Activated naive CD8-positive, alpha-beta T cell treated with anti-CD3 and anti-CD28 coated beads for 36 hours (primary cell): ENCODE measurements at regions not wholly inside any gene's neighbourhood (a gene's known extent, or its start where the extent isn't known, plus 50 kb on each side); places are given as distances from the start of the nearest gene placed in this dataset.
A peak's percentile ranks its signal among the peaks of the same experiment; 100 is the strongest.
"Not testable (repeated sequence)": the region's sequence is repeated elsewhere in the genome, so short reads cannot be mapped to it uniquely, and the experiment has no call there.

Experiments used
- DNase-seq: peaks from one replicate; pipeline ENCODE4 v3.0.0; 2021
- H3K27ac Mint-ChIP-seq: one replicate; pipeline ENCODE4 v1.8.0; 2022; ENCODE audit warnings: mild to moderate bottlenecking, moderate library complexity, mixed read lengths
- H3K27me3 Mint-ChIP-seq: one replicate; pipeline ENCODE4 v1.8.0; 2022; ENCODE audit warnings: mild to moderate bottlenecking, mixed read lengths
- H3K36me3 Mint-ChIP-seq: one replicate; pipeline ENCODE4 v1.8.0; 2021; ENCODE audit warnings: mild to moderate bottlenecking, mixed read lengths
- H3K4me1 Mint-ChIP-seq: one replicate; pipeline ENCODE4 v1.8.0; 2021; ENCODE audit warnings: mixed read lengths
- H3K4me3 Mint-ChIP-seq: one replicate; pipeline ENCODE4 v1.8.0; 2022; ENCODE audit warnings: mild to moderate bottlenecking, moderate library complexity, mixed read lengths
- H3K9me3 Mint-ChIP-seq: one replicate; pipeline ENCODE4 v1.8.0; 2022; ENCODE audit warnings: mixed read lengths

- not testable (repeated sequence) for H3K27ac Mint-ChIP-seq, DNase-seq, H3K27me3 Mint-ChIP-seq, H3K36me3 Mint-ChIP-seq, H3K9me3 Mint-ChIP-seq, H3K4me3 Mint-ChIP-seq, H3K4me1 Mint-ChIP-seq
Observed at GRCh38 chr12:9543341-9543740, 64.4 kb downstream of the KLRB1 start.

- not testable (repeated sequence) for H3K36me3 Mint-ChIP-seq, H3K4me3 Mint-ChIP-seq, H3K27ac Mint-ChIP-seq, H3K27me3 Mint-ChIP-seq, H3K4me1 Mint-ChIP-seq, H3K9me3 Mint-ChIP-seq, DNase-seq
Observed at GRCh38 chr12:9542827-9543226, 64.9 kb downstream of the KLRB1 start.

DNA sequence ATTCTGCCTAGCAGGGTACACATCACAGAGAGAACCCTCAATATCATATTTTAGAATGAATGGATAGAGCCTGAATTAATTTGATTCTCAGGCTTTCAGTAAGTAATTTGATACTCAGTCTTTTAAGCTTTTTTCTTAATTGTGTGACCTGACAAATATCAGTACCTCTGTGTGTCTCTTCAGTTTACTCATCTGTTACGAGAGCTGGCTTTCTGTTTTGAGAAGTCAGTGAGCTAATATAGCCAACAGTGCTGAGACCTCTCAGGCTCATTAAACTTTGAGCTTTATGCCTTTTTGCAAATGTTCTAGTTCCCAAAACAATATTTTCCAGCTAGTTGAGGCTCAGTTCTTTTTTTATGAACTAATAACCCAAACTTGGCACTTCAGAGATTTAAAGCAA, 91.8 kb downstream of the KLRB1 start:
- H3K9me3 Mint-ChIP-seq, H3K4me3 Mint-ChIP-seq, H3K36me3 Mint-ChIP-seq, DNase-seq, H3K27me3 Mint-ChIP-seq, H3K4me1 Mint-ChIP-seq, H3K27ac Mint-ChIP-seq: not testable (repeated sequence)

DNA sequence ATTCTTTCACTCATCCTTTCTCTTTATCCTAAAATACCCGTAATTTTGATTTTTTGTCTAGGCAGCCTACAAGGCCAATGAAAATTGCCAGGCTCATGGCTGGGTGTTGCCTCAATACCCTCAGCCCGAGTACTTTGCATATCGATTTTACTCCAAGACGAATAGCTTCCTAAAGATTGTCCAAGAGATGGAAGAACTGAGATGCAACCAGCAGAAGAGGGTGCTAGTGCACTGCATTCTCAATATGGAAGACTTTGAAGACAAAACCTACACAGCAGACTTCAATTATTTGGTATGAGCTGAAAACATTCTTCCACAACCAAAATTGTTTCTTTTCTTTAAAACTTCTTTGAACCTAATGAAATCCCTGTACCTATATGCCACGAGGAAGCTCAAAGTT, 95.0 kb downstream of the KLRB1 start:
- not testable (repeated sequence) for H3K36me3 Mint-ChIP-seq, DNase-seq, H3K27ac Mint-ChIP-seq, H3K27me3 Mint-ChIP-seq, H3K4me1 Mint-ChIP-seq, H3K4me3 Mint-ChIP-seq, H3K9me3 Mint-ChIP-seq

DNA sequence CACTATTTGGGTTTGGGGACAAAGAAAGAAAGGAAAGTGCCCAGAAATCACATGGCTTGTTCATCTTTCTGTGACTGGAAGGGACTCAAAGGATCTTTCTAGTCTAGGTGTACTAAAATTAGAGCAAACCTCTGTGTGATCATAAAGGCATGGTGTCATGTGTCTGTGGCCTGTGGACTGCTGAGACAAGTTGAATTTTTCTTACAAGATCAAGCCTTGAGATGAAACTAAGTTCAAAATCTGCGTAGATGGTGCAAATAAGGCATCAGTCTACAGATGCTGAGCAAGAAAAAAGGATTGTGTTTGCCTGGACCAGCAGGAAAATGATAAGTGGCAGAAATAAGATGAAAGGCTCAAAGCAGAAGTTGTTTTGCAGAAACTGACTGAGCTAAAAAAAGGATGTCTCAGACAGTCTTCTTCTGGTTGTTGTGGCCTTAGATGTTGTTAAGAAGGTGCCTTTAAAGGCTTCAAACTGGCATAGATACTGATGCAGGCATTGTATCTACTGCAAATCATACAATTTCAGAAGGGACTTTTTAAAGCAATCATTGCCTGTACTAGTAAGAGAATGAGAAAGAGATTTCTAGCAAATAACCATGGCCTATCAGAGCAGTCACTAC, 97.2 kb downstream of the KLRB1 start:
- not testable (repeated sequence) for H3K27ac Mint-ChIP-seq, H3K9me3 Mint-ChIP-seq, H3K36me3 Mint-ChIP-seq, H3K4me1 Mint-ChIP-seq, H3K4me3 Mint-ChIP-seq, H3K27me3 Mint-ChIP-seq, DNase-seq

DNA sequence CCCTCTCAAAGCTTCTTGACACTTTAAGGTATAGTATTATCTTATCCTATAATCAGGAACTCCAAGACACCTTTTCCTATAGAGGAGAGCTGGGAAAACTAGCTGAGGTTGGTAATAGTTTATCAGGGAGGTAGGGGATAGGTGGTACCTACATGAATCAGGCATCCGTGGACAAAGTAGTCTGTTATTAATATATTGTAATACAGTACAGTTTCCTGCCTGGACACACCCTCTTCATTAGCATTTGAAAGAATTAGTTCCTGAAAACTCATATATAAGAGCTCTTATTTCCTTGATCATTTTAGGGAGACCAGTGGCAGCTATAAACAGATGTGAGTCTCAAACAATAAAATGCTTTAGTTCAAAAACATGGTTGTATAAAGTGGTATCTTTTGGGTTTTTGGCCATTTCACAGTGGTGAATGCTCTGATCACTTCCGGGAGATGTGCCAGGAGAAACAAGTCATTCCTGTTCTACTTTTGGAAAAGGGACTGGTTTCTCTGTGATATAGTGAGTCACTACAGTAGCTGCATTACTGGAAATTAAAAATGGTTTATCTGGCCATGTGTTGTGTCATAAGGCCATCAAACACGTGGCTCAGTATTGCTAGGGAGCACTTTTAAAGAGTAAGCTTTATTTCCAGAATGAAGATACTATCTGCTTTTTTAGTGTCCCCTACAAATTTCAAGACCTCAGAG, 98.1 kb downstream of the KLRB1 start:
- no peaks in the 10 kb centered on the region for H3K27me3 Mint-ChIP-seq
- no peak for DNase-seq
- no peak overlapping the region for H3K4me3 Mint-ChIP-seq
- no peaks in the 10 kb centered on the region for H3K9me3 Mint-ChIP-seq
- H3K27ac Mint-ChIP-seq: no peak overlapping the region
- H3K4me1 Mint-ChIP-seq: no peaks in the 10 kb centered on the region
- no peaks in the 10 kb centered on the region for H3K36me3 Mint-ChIP-seq

- Mint-ChIP-seq H3K4me3 (no peak overlapping the region), H3K27me3 (no peaks in the 10 kb centered on the region), H3K36me3 (no peaks in the 10 kb centered on the region), H3K4me1 (no peaks in the 10 kb centered on the region), H3K27ac (no peak overlapping the region), H3K9me3 (no peaks in the 10 kb centered on the region)
- no peak for DNase-seq
Observed at GRCh38 chr12:9506746-9507145, 101.0 kb downstream of the KLRB1 start.

DNA sequence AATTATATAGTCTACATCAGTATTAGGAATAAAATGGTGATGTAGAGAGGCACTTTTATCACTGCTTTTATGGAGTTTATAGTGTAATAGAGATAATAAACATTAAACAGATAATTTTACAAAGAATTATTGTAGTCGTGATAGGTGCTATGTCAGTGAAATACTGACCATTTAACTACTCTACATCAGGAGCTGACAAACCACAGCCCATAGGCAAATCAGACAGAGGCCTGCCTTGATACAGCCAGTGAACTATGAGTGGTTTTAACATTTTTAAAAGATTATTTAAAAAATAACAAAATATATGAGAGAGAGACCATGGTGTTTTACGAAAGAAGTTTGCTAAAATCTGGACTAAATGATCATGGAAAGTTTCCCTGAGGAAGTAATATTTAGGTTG, 104.3 kb downstream of the KLRB1 start:
- DNase-seq, H3K27ac Mint-ChIP-seq, H3K36me3 Mint-ChIP-seq, H3K4me1 Mint-ChIP-seq, H3K27me3 Mint-ChIP-seq, H3K4me3 Mint-ChIP-seq, H3K9me3 Mint-ChIP-seq: not testable (repeated sequence)

GRCh38 chr12:9502845-9503244, 104.9 kb downstream of the KLRB1 start:
- H3K27ac Mint-ChIP-seq, DNase-seq, H3K4me1 Mint-ChIP-seq, H3K4me3 Mint-ChIP-seq, H3K9me3 Mint-ChIP-seq, H3K27me3 Mint-ChIP-seq, H3K36me3 Mint-ChIP-seq: not testable (repeated sequence)

- not testable (repeated sequence) for H3K4me1 Mint-ChIP-seq, H3K27ac Mint-ChIP-seq, H3K9me3 Mint-ChIP-seq, H3K4me3 Mint-ChIP-seq, H3K27me3 Mint-ChIP-seq, H3K36me3 Mint-ChIP-seq, DNase-seq
Observed at GRCh38 chr12:9493325-9493724, 114.4 kb downstream of the KLRB1 start.

- H3K4me3 Mint-ChIP-seq, H3K27ac Mint-ChIP-seq, H3K36me3 Mint-ChIP-seq, H3K27me3 Mint-ChIP-seq, H3K9me3 Mint-ChIP-seq, DNase-seq, H3K4me1 Mint-ChIP-seq: not testable (repeated sequence)
Observed at GRCh38 chr12:9481289-9481688, 126.4 kb downstream of the KLRB1 start.

GRCh38 chr12:9474197-9474596, 133.5 kb downstream of the KLRB1 start:
- not testable (repeated sequence) for H3K27ac Mint-ChIP-seq

GRCh38 chr12:9473638-9474037, 134.1 kb downstream of the KLRB1 start:
- H3K27ac Mint-ChIP-seq, DNase-seq, H3K36me3 Mint-ChIP-seq, H3K9me3 Mint-ChIP-seq, H3K27me3 Mint-ChIP-seq, H3K4me3 Mint-ChIP-seq: not testable (repeated sequence)
- peaks cover 19% of the 10 kb centered on the region for H3K4me1 Mint-ChIP-seq

More at GRCh38 chr12:9474197-9474596, 133.5 kb downstream of the KLRB1 start:
- peaks cover 18% of the 10 kb centered on the region for H3K4me1 Mint-ChIP-seq
- not testable (repeated sequence) for H3K27me3 Mint-ChIP-seq, H3K9me3 Mint-ChIP-seq, H3K4me3 Mint-ChIP-seq, DNase-seq, H3K36me3 Mint-ChIP-seq

DNA sequence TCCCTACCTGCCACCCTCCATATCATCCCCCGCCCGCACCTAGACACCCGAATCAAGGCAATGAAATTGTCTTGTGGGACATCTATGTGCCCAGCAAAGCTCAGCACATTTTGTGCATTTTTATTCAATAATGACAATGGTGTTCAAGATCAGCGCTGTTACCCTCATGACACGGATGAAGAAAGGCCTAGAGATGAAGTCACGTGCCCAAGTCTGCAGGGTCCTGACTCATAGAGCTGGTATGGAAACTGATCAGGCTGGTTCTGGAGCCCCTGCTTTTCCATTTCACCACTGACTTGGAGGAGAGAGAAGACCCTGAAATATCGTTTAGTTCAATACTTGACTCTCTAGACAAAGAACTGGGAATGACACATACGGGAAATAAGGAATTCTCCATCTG, 136.2 kb downstream of the KLRB1 start:
- H3K4me3 Mint-ChIP-seq, H3K9me3 Mint-ChIP-seq, H3K36me3 Mint-ChIP-seq, H3K27ac Mint-ChIP-seq, H3K27me3 Mint-ChIP-seq, DNase-seq: not testable (repeated sequence)
- H3K4me1 Mint-ChIP-seq: peaks cover 24% of the 10 kb centered on the region

DNA sequence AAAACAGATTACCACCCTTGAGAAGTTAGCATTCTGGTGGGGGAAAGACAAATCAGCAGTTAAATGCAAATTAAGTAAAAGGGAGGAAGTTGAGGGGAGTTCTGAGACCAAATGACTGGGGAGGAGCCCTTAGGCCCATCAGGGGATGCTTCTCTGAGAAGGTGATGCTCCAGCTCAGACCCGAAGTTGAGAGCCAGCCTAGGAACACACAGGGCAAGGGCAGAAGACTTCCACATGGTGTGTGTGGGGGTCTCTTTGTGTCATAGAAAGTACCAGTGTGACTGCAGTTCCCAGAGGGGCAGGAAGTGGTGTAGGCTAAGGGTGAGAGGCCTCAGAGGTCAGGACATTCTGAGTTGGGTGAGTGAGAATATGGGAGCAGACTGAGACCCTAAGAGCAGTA, 137.3 kb downstream of the KLRB1 start:
- H3K36me3 Mint-ChIP-seq, H3K27me3 Mint-ChIP-seq, H3K4me3 Mint-ChIP-seq, H3K9me3 Mint-ChIP-seq, H3K27ac Mint-ChIP-seq: not testable (repeated sequence)
- peak; percentile 11 for DNase-seq
- peaks cover 24% of the 10 kb centered on the region for H3K4me1 Mint-ChIP-seq

GRCh38 chr12:9469956-9470355, 137.8 kb downstream of the KLRB1 start:
- H3K9me3 Mint-ChIP-seq, DNase-seq, H3K4me3 Mint-ChIP-seq, H3K27me3 Mint-ChIP-seq, H3K27ac Mint-ChIP-seq, H3K36me3 Mint-ChIP-seq: not testable (repeated sequence)
- peaks cover 24% of the 10 kb centered on the region for H3K4me1 Mint-ChIP-seq
